Breast epithelium (tissue), 4 donors: ENCODE measurements at regions not wholly inside any gene's neighbourhood (a gene's known extent, or its start where the extent isn't known, plus 50 kb on each side); places are given as distances from the start of the nearest gene placed in this dataset.
"Not testable (repeated sequence)": the region's sequence is repeated elsewhere in the genome, so short reads cannot be mapped to it uniquely, and the experiment has no call there.

Source experiments
- DNase-seq, 2 donors: peaks; one replicate each; pipeline ENCODE4 v3.0.0-alpha.2; 2019; ENCODE audit warnings: low spot score in 2 of 2
- H3K27ac ChIP-seq, 2 donors: fragments of 200-600 bp; sonication (generic) in 1 of 2; one replicate each; pipeline ENCODE4 v1.5.1; 2016 to 2019; ENCODE audit warnings: mild to moderate bottlenecking in 1 of 2
- H3K27me3 ChIP-seq, 2 donors: fragments of 200-600 bp; sonication (generic) in 1 of 2; one replicate each; pipeline versions ENCODE4 v1.5.1 to v1.6.0; 2017 to 2019; ENCODE audit warnings: control low read depth in 1 of 2, mild to moderate bottlenecking in 1 of 2
- H3K36me3 ChIP-seq: fragments of 200-600 bp; one replicate; pipeline ENCODE4 v1.5.1; 2019
- H3K4me1 ChIP-seq, 2 donors: fragments of 200-600 bp; sonication (generic); one replicate each; pipeline ENCODE4 v1.5.1; 2016 to 2019; ENCODE audit warnings: control low read depth in 1 of 2
- H3K4me3 ChIP-seq, 3 donors: fragments of 200-600 bp; sonication (generic); 1 replicate in 2 of 3; 2 replicates in 1 of 3; pipeline ENCODE4 v1.5.1; 2016 to 2019; ENCODE audit warnings: mild to moderate bottlenecking in 3 of 3, moderate library complexity in 2 of 3
- H3K9me3 ChIP-seq, 2 donors: fragments of 200-600 bp; sonication (generic) in 1 of 2; one replicate each; pipeline ENCODE4 v1.5.1; 2016 to 2019; ENCODE audit warnings: control low read depth in 1 of 2
- POLR2A ChIP-seq: fragments of 450-650 bp; IDR thresholded peaks from one replicate; pipeline ENCODE4 v1.6.1; 2016; ENCODE audit warnings: antibody characterized with exemption, mild to moderate bottlenecking, moderate library complexity
- POLR2AphosphoS5 ChIP-seq, 3 donors: sonication (generic); formaldehyde crosslinking; IDR thresholded peaks; one replicate each; pipeline ENCODE4 v1.6.1; 2017; ENCODE audit warnings: antibody characterized with exemption in 3 of 3
- intact Hi-C: fragments of 100-400 bp; cut with DNase I; formaldehyde crosslinking; loops from one replicate; pipeline ENCODE4 v1.15.1; 2023; ENCODE audit warnings: low total_unique reads
- TF ChIP-seq, protein P1 (sequence below), 3 donors: fragments of 450-650 bp; IDR thresholded peaks; one replicate each; pipeline ENCODE4 v1.5.1; 2016 to 2017; ENCODE audit warnings: antibody characterized with exemption in 3 of 3, mild to moderate bottlenecking in 3 of 3, moderate library complexity in 3 of 3

DNA sequence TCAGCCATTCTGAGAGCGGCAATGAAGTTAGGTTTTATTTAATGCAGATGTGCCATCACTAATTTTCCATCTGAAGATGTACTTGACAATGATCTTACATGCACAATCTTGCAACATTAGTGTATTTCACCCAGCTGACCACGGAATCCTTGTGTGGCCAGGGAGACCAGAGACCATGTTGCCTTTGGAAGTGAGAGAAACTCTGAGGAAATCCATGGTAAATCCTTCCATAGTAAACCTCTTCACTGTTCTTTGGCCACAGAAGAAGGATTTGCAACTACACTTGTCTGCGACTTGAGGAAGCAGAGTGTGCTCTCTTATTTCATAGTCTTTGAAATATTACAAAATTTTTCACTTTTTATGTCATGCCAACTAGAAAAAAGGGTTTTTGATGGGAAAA is 128.4 kb upstream of the IGSF10 start:
- no peaks in the 10 kb centered on the region for H3K27me3 ChIP-seq
- intact Hi-C loops = no loop called here
- TF ChIP-seq, protein P1, sequence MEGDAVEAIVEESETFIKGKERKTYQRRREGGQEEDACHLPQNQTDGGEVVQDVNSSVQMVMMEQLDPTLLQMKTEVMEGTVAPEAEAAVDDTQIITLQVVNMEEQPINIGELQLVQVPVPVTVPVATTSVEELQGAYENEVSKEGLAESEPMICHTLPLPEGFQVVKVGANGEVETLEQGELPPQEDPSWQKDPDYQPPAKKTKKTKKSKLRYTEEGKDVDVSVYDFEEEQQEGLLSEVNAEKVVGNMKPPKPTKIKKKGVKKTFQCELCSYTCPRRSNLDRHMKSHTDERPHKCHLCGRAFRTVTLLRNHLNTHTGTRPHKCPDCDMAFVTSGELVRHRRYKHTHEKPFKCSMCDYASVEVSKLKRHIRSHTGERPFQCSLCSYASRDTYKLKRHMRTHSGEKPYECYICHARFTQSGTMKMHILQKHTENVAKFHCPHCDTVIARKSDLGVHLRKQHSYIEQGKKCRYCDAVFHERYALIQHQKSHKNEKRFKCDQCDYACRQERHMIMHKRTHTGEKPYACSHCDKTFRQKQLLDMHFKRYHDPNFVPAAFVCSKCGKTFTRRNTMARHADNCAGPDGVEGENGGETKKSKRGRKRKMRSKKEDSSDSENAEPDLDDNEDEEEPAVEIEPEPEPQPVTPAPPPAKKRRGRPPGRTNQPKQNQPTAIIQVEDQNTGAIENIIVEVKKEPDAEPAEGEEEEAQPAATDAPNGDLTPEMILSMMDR (IDR thresholded peaks at IDR 0.05) = no peak
- TF ChIP-seq POLR2AphosphoS5 (IDR thresholded peaks at IDR 0.05) (no peak), POLR2A (no peak)
- no peak overlapping the region for H3K4me3 ChIP-seq
- no peak for DNase-seq
- no peak overlapping the region for H3K27ac ChIP-seq
- H3K36me3 ChIP-seq = no peaks in the 10 kb centered on the region
- H3K9me3 ChIP-seq = no peaks in the 10 kb centered on the region
- H3K4me1 ChIP-seq = no peaks in the 10 kb centered on the region

GRCh38 chr3:151587659-151588058 is 126.8 kb upstream of the IGSF10 start:
- H3K27me3 ChIP-seq, H3K4me1 ChIP-seq, intact Hi-C loops: not testable (repeated sequence)

DNA sequence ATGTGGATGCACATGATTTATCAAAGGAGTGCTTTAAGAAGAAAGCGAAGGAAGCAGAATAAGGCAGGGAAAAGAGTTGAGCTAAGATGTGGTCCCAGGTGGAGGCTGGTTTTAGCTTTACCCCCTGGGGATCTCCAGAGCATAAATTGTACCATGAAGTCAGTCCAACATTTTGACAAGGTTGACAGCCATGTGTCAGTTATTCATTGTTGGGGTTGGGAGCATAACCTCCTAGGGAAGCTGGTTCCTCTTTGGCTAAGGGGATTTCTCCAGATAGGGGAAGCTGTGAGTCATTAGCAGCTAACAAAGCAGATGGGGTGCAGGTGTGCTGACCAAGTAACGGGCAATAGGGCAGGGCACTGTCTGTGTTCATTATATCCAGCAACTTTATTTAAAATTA is 123.7 kb upstream of the IGSF10 start:
- H3K27ac ChIP-seq = no peak overlapping the region
- DNase-seq = no peak
- no peaks in the 10 kb centered on the region for H3K36me3 ChIP-seq
- H3K27me3 ChIP-seq = no peaks in the 10 kb centered on the region
- H3K9me3 ChIP-seq = no peaks in the 10 kb centered on the region
- no peak overlapping the region for H3K4me3 ChIP-seq
- no peaks in the 10 kb centered on the region for H3K4me1 ChIP-seq
- intact Hi-C loops = no loop called here
- TF ChIP-seq, protein P1 (IDR thresholded peaks at IDR 0.05) = no peak
- TF ChIP-seq POLR2A (no peak), POLR2AphosphoS5 (IDR thresholded peaks at IDR 0.05) (no peak)

More at GRCh38 chr3:151587659-151588058, 126.8 kb upstream of the IGSF10 start:
- H3K9me3 ChIP-seq, H3K36me3 ChIP-seq, H3K27ac ChIP-seq, H3K4me3 ChIP-seq, DNase-seq: not testable (repeated sequence)

DNA sequence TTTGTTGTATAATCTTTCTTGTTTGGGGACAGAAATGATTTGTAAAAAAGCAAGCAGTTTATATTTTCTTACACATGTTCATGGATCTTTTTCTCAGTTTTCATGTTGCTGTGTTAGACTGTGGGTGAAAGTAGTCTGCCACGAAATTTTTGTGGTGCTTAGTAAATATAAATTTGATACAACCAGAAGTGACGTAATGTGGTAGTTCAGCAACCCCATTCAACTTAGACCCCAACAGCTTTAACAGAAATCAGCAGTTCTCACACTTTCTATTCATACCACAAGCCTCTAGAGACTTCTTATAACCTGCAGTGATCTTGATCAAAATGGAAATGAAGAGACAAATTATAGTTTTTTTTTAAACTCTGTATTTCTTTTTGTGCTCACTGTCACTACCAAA is 120.2 kb upstream of the IGSF10 start:
- Histone ChIP-seq H3K9me3 (no peaks in the 10 kb centered on the region), H3K4me1 (no peaks in the 10 kb centered on the region), H3K36me3 (no peaks in the 10 kb centered on the region), H3K4me3 (no peak overlapping the region), H3K27ac (peak overlapping the region in 1 of 2 donors; percentile 62), H3K27me3 (no peaks in the 10 kb centered on the region)
- TF ChIP-seq POLR2A (no peak), POLR2AphosphoS5 (IDR thresholded peaks at IDR 0.05) (no peak)
- TF ChIP-seq, protein P1 (IDR thresholded peaks at IDR 0.05) = no peak
- intact Hi-C loops = no loop called here
- no peak for DNase-seq

DNA sequence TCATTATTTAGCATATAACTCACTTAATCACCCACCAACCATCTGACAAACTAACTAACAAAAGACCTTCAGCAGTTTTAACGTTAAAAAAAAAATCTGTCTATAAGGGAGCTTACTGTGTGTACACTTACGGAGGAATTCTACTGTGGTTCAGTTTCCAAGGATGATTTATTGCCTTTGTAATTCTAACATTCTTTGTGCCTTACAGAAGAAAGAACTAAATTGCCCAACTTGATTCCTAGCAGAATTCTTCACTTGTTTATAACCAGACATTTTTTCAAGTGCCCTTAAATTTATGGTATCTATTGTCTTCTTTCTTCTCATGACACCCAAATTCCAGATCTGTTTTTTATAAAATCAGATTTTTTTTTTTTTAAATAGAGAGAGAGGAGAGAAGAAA is 119.7 kb upstream of the IGSF10 start:
- Histone ChIP-seq H3K36me3 (no peaks in the 10 kb centered on the region), H3K4me1 (no peaks in the 10 kb centered on the region), H3K4me3 (no peak overlapping the region), H3K27me3 (no peaks in the 10 kb centered on the region), H3K27ac (peak overlapping the region; percentile 22 to 48), H3K9me3 (no peaks in the 10 kb centered on the region)
- TF ChIP-seq POLR2AphosphoS5 (IDR thresholded peaks at IDR 0.05) (no peak), POLR2A (no peak)
- TF ChIP-seq, protein P1 (IDR thresholded peaks at IDR 0.05) = no peak
- DNase-seq = no peak
- intact Hi-C loops = no loop called here
